HG02759 (cell line): ENCODE measurements at regions not wholly inside any gene's neighbourhood (a gene's known extent, or its start where the extent isn't known, plus 50 kb on each side); places are given as distances from the start of the nearest gene placed in this dataset.
"Not testable (repeated sequence)": the region's sequence is repeated elsewhere in the genome, so short reads cannot be mapped to it uniquely, and the experiment has no call there.

Source experiments
- ATAC-seq: cut with Tn5 transposase; IDR thresholded peaks from one replicate; pipeline ENCODE4 v1.9.1; 2021; ENCODE audit warnings: mild to moderate bottlenecking, moderate library complexity; ENCODE audit not compliant: unreplicated experiment

DNA sequence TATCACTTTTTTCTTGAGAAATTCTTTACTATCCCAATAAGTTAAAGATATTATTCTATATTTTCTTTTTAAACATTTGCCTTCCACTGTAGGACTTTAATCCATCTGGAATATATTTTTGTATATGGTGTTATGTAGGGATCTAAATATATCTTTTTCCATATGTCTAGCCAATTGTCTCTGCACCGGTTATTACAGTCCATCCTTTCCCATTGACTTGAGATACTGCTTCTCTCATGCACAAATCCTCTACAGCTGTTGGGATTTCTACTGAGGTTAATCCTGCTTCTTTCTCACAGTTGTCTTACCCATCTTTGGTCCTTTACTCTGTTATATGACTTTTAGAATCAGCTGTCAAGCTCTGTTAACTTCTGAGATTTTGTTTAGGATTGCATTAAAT, 483.8 kb upstream of the CDH4 start:
- no peak for ATAC-seq

DNA sequence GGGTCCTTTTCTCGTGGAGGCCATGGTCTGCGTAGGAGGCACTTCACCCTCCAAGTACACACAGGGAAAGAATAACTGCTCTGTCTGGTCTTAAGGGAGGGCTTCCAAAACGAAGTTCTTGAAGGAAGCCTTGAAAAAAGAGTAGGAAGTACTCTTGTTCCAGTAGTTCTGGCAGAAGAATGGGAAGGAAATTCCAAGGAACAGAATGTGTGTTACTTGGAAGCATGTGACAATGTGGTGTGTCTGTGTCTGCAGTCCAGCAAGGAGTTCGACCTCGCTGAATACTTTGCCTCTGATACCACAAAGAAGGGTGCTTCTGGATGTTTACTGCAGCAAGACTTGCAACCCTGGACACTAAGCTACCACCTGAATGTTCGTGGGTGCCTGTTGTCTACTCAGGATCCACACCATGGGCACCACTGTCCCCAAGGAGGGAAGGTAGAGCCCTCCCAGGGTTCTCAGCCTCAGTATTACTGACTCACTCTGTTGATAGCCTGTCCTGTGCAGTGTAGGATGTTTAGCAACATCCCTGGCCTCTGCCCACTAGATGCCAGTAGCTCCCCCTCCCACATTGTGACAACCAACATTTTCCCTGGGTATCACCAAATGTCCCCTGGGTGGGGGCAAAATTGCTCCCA, 471.6 kb upstream of the CDH4 start:
- ATAC-seq = no peak

DNA sequence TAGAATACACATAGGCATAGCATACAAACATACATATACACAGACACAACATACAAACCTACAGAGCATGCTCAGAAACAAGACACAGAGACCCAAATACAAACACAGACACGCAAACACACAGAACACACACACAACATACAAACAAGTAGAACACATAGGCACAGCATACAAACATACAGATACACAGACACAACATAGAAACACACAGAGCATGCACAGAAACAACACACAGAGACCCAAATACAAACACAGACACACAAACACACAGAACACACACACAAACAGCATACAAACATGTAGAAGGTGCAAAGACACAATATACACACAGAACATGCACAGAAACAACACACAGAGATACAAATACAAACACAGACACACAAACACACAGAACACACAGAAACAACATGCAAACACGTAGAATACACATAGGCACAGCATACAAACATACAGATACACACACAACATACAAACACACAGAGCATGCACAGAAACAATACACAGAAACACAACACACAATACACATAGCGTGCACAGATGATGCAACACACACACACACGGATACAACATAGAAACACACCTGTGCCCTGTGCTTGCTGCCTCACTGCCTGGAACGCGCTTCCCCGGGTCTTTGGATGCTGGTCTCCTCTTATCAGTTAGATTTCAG, 469.0 kb upstream of the CDH4 start:
- no peak for ATAC-seq

DNA sequence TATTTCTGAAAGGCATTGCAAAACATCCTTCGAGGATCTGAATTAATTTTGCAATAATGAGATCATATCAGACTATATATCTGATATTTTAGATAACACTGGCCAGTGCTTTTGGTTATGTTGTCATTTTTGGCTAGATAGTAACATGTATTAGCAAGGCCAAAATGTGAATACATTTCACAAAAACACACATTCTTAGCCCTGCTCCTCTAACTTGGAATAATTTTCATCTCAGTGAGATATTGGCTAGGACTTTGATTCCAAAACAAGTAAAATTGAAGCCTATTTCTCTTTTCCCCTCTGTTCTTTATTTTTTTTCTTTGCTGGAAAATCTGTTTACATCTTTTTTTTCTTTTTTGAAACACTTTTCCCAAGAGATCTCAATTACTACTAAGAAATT, 466.8 kb upstream of the CDH4 start:
- ATAC-seq = no peak

- no peak for ATAC-seq
Observed at GRCh38 chr20:60785785-60786184, 466.3 kb upstream of the CDH4 start.

DNA sequence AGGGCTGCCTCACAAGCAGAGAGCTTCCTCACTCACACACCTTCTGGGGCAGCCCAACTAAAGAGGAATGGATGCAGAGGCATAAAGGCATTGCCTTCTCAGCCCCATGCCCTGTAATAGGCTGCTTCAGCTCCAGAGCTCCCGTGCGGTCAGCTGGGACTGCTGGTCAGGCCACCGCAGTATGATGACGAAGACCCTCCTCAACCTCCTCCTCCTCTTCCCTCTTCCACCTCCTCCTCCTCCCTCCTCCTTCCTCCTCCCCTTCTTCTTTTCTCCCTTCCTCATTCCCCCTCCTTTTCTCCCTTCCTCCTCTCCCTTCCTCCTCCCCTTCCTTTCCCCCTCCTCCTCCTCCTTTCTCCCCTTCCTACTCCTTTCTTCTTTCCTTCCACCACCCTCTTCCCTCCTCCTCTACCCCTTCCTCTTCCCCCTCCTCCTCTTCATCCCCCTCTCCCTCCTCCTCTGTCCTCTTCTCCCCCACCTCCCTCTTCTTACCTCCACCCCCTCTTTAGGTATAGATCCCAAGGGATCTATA, 465.3 kb upstream of the CDH4 start:
- no peak for ATAC-seq

DNA sequence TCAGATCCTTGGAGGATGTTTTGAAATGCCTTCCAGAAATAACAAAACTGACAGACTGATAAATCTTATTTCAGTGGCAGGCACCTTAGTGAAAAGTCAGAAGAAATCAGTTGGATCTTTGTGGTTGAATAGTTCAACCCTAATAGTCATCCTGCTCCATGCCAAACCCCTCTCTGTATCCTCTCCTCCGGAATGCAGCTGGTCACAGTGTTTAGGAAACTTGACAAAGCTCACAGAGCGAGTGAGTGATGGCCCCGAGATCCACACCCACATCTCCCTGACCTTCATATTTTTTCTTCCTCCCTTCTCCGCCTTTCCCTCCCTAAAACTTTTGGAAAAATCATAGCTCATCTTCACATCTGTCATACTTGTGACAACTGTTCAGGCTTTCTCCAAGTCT, 464.8 kb upstream of the CDH4 start:
- no peak for ATAC-seq

DNA sequence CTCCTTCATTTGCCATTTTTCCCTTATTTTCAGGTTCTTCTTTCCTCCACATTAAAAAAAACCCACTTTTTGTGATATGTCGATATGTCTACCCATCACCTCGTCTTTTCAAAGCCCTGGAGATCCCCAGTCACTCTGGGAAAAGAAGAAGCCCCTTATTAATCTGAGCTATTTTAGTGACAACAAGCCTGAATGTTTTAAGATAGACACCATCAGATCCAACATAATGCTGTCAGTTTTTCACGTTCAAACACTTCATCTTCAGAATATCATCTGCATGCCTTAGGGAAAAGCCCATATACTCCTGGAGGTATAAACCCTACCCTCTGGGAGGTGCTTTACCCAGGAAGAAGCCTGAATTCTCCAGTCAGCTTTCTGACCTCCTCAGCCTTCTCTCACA, 464.0 kb upstream of the CDH4 start:
- no peak for ATAC-seq

- no peak for ATAC-seq
Observed at GRCh38 chr20:60789399-60789798, 462.7 kb upstream of the CDH4 start.

- not testable (repeated sequence) for ATAC-seq
Observed at GRCh38 chr20:60790339-60790738, 461.7 kb upstream of the CDH4 start.

- no peak for ATAC-seq
Observed at GRCh38 chr20:60791823-60792222, 460.2 kb upstream of the CDH4 start.

DNA sequence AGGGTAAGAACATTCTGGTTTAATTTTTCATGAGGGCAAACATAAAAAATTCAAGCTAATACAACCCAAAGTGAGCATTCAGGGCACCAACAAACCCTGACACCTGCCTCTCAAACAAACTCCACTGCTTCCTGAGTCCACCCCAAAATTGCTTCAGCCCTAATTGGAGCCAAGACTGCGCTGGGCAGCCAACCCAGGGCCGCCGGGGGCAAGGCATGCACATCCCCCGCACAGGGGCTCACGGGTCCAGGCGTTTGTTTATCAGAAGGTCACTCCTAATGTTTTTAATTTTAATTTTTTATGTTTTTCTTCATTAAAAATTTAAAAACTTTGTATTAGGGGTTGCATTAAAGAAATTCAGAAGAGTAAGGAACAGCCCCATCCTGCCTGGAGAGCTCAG, 459.1 kb upstream of the CDH4 start:
- no peak for ATAC-seq

GRCh38 chr20:60794674-60795073, 457.4 kb upstream of the CDH4 start:
- no peak for ATAC-seq

GRCh38 chr20:60795651-60796050, 456.4 kb upstream of the CDH4 start:
- no peak for ATAC-seq

GRCh38 chr20:60800185-60800584, 451.9 kb upstream of the CDH4 start:
- no peak for ATAC-seq

- no peak for ATAC-seq
Observed at GRCh38 chr20:60802676-60803075, 449.4 kb upstream of the CDH4 start.

GRCh38 chr20:60803335-60804055, 448.6 kb upstream of the CDH4 start:
- ATAC-seq = no peak

- ATAC-seq = no peak
Observed at GRCh38 chr20:60804240-60804917, 447.7 kb upstream of the CDH4 start.

DNA sequence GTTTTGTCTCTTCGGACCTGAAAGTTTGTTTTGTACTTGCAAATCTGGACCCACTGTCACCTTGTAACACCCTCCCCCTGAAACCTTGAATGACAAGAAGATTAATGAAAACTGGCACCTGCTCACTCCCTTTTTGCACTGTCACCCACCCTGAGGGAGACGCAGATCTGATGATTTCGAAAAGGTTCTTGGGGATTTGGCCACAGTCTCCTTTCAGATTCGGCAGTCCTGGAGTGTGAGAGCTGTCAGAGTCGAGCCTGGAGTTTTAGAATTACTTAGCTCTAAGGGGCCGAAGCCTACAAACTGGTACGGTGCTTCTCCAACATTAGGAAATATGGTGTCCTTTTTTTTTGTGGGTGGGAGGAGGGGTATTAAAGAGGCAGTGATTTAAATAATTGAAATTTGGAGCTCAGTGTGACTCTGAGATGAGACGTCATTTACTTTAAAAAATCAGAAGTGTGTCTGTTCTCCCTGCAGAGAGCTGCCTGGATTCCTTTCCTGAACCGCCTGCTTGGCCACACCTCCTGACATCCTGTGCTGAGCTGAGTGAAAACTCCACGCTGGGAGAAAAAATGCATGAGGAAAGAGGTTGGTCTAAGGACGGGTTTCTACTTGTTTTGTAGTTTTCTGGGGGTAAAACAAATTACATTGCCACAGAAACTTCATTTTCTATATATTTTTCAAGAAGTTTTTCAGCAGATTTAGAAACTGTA, 447.0 kb upstream of the CDH4 start:
- no peak for ATAC-seq

DNA sequence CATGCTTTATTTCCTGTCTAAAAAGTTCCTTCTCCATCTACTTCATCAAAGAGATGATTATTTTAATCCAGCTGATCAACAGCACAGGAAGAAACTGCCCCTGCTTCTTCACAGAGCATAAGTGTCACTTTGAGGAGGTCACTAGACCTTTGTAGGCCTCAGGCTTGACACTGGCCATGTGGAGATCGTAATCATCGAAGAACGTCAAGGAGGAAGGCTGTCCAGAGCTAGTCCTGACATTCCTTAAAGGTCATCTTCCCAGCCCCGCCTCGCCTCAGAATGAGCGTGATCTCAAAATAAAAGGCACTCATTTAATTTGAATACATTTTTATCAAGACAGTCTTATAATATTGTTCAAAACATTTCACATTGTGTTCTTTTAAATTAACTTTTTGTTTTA, 445.7 kb upstream of the CDH4 start:
- no peak for ATAC-seq

- ATAC-seq = no peak
Observed at GRCh38 chr20:60806824-60807223, 445.2 kb upstream of the CDH4 start.
